ENCODE measurements at regions not wholly inside any gene's neighbourhood (a gene's known extent, or its start where the extent isn't known, plus 50 kb on each side); places are given as distances from the start of the nearest gene placed in this dataset.

- WGBS: 74% methylated on average over 7 of the region's 7 CpGs
- H3K18ac ChIP-seq (ENCODE audit: low read depth in 1 of 2, low read length in 2 of 2): no peak overlapping the region
- no peak overlapping the region for H4K91ac ChIP-seq (ENCODE audit: low read length)
- no peaks in the 10 kb centered on the region for H3K36me3 ChIP-seq (ENCODE audit: control insufficient read depth in 1 of 2, insufficient read depth in 2 of 2, low read depth in 1 of 2, low read length in 2 of 2)
- no peak overlapping the region for H3K4me2 ChIP-seq (ENCODE audit: low read length, poor library complexity, severe bottlenecking)
- no peak overlapping the region for H2AFZ ChIP-seq (ENCODE audit: low read depth, low read length)
- no peaks in the 10 kb centered on the region for H3K79me1 ChIP-seq (replicated peaks; ENCODE audit: low read length, poor library complexity, severe bottlenecking)
- H2BK120ac ChIP-seq (ENCODE audit: low read depth, low read length): no peak overlapping the region
- no peak overlapping the region for H2BK12ac ChIP-seq (ENCODE audit: low read length in 2 of 2)
- DNase-seq: no peak
- H3K4me3 ChIP-seq (ENCODE audit: insufficient read depth in 1 of 2, low read depth in 1 of 2, low read length in 2 of 2): no peak overlapping the region
- H4K8ac ChIP-seq (ENCODE audit: low read length): no peak overlapping the region
- H3K4me1 ChIP-seq (ENCODE audit: control insufficient read depth, insufficient read depth, low read depth, low read length): no peaks in the 10 kb centered on the region
- H3K23ac ChIP-seq (ENCODE audit: low read length in 2 of 2): no peak overlapping the region
- no peak overlapping the region for H3K27ac ChIP-seq (ENCODE audit: low read length, poor library complexity, severe bottlenecking)
- no peaks in the 10 kb centered on the region for H3K9me3 ChIP-seq (ENCODE audit: control insufficient read depth, low read length)
- H3K14ac ChIP-seq (ENCODE audit: low read length in 2 of 2): no peak overlapping the region
- H2BK15ac ChIP-seq (ENCODE audit: low read depth, poor library complexity, severe bottlenecking): no peak overlapping the region
- no peak overlapping the region for H3K4ac ChIP-seq (ENCODE audit: low read depth in 1 of 2, low read length in 2 of 2)
- no peak overlapping the region for H3K9ac ChIP-seq (ENCODE audit: low read length)
- H2BK5ac ChIP-seq (ENCODE audit: low read depth, low read length, poor library complexity, severe bottlenecking): no peak overlapping the region
- H2AK5ac ChIP-seq (ENCODE audit: low read length, severe bottlenecking): no peak overlapping the region
- H3K27me3 ChIP-seq (ENCODE audit: control insufficient read depth in 1 of 2, insufficient read depth in 1 of 2, low read length in 2 of 2): peaks cover 3 to 18% of the 10 kb centered on the region in 2 experiments
Observed at GRCh38 chr14:76304536-76305267, 71.2 kb upstream of the ESRRB start.

DNA sequence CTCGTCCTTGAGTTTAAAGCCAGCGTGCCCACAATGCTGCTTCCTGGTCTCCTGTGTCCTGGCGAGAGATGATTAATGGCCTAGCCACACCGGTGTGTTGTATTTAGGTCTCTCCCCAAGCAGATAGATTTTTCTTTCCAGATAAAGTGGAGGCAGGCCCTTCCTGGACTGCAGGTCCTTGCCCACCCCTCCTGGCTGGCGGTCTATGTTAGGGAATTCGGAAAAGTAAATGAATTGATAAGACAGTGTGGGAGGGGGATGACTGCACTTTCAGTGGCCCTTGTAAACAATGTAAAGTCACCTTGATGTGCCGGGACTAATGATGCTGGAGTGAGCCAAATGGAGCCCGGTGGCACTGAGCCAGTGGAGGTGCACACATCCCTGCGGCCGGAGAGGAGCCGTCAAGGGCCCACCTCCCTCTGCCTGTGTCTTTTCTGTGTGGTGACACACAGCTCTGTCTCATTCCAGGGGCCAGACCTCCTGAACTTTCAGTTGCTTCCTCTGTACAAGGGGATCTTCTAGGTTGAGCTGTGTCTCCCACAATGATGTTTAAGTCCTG, 70.6 kb upstream of the ESRRB start:
- Histone ChIP-seq H3K9me3 (ENCODE audit: control insufficient read depth, low read length) (no peaks in the 10 kb centered on the region), H4K8ac (ENCODE audit: low read length) (no peak overlapping the region)

DNA sequence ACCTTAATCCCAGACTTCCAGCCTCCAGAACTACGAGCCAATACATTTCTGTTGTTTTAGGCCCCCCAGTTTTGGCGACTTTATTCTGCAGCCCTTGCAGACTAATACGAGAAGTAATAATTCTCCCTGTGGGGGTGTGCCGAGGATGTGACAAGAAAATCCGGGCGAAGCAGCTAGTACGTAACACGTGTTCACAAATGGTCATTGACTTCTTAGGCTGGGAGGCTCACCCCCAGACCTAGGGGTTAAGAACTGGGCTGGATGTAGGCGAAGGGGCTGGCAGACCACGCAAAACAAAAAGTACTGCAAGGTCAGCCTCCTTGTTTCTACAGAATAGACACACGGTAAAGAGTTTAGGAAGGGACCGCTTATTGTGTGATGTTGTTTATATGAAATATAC, 69.8 kb upstream of the ESRRB start:
- 85% methylated on average over 12 of the region's 12 CpGs for WGBS
- no peak overlapping the region for H3K18ac ChIP-seq (ENCODE audit: low read depth in 1 of 2, low read length in 2 of 2)
- no peak overlapping the region for H2BK120ac ChIP-seq (ENCODE audit: low read depth, low read length)
- H3K9ac ChIP-seq (ENCODE audit: low read length): no peak overlapping the region
- no peak overlapping the region for H2BK15ac ChIP-seq (ENCODE audit: low read depth, poor library complexity, severe bottlenecking)
- no peak overlapping the region for H3K23ac ChIP-seq (ENCODE audit: low read length in 2 of 2)
- no peak overlapping the region for H3K27ac ChIP-seq (ENCODE audit: low read length, poor library complexity, severe bottlenecking)
- H3K9me3 ChIP-seq (ENCODE audit: control insufficient read depth, low read length): no peaks in the 10 kb centered on the region
- H3K27me3 ChIP-seq (ENCODE audit: control insufficient read depth in 1 of 2, insufficient read depth in 1 of 2, low read length in 2 of 2): peaks cover 17 to 32% of the 10 kb centered on the region in 2 experiments
- DNase-seq: no peak
- H4K8ac ChIP-seq (ENCODE audit: low read length): no peak overlapping the region
- H3K79me1 ChIP-seq (replicated peaks; ENCODE audit: low read length, poor library complexity, severe bottlenecking): no peaks in the 10 kb centered on the region
- no peak overlapping the region for H2BK5ac ChIP-seq (ENCODE audit: low read depth, low read length, poor library complexity, severe bottlenecking)
- H3K36me3 ChIP-seq (ENCODE audit: control insufficient read depth in 1 of 2, insufficient read depth in 2 of 2, low read depth in 1 of 2, low read length in 2 of 2): no peaks in the 10 kb centered on the region
- no peak overlapping the region for H3K4me2 ChIP-seq (ENCODE audit: low read length, poor library complexity, severe bottlenecking)
- H3K4me1 ChIP-seq (ENCODE audit: control insufficient read depth, insufficient read depth, low read depth, low read length): no peaks in the 10 kb centered on the region
- no peak overlapping the region for H2AK5ac ChIP-seq (ENCODE audit: low read length, severe bottlenecking)
- H2BK12ac ChIP-seq (ENCODE audit: low read length in 2 of 2): no peak overlapping the region
- no peak overlapping the region for H2AFZ ChIP-seq (ENCODE audit: low read depth, low read length)
- no peak overlapping the region for H4K91ac ChIP-seq (ENCODE audit: low read length)
- no peak overlapping the region for H3K14ac ChIP-seq (ENCODE audit: low read length in 2 of 2)
- no peak overlapping the region for H3K4me3 ChIP-seq (ENCODE audit: insufficient read depth in 1 of 2, low read depth in 1 of 2, low read length in 2 of 2)
- H3K4ac ChIP-seq (ENCODE audit: low read depth in 1 of 2, low read length in 2 of 2): no peak overlapping the region

More for the DNA sequence above, 70.6 kb upstream of the ESRRB start:
- H3K4ac ChIP-seq (ENCODE audit: low read depth in 1 of 2, low read length in 2 of 2): no peak overlapping the region
- H3K4me2 ChIP-seq (ENCODE audit: low read length, poor library complexity, severe bottlenecking): no peak overlapping the region
- H2BK12ac ChIP-seq (ENCODE audit: low read length in 2 of 2): no peak overlapping the region
- no peak overlapping the region for H2BK15ac ChIP-seq (ENCODE audit: low read depth, poor library complexity, severe bottlenecking)
- peaks cover 9 to 24% of the 10 kb centered on the region in 2 experiments for H3K27me3 ChIP-seq (ENCODE audit: control insufficient read depth in 1 of 2, insufficient read depth in 1 of 2, low read length in 2 of 2)
- WGBS: 83% methylated on average over 11 of the region's 11 CpGs
- no peak overlapping the region for H4K91ac ChIP-seq (ENCODE audit: low read length)
- no peak overlapping the region for H2BK120ac ChIP-seq (ENCODE audit: low read depth, low read length)
- no peak overlapping the region for H3K27ac ChIP-seq (ENCODE audit: low read length, poor library complexity, severe bottlenecking)
- no peak overlapping the region for H3K4me3 ChIP-seq (ENCODE audit: insufficient read depth in 1 of 2, low read depth in 1 of 2, low read length in 2 of 2)
- H3K36me3 ChIP-seq (ENCODE audit: control insufficient read depth in 1 of 2, insufficient read depth in 2 of 2, low read depth in 1 of 2, low read length in 2 of 2): no peaks in the 10 kb centered on the region
- no peak overlapping the region for H2AFZ ChIP-seq (ENCODE audit: low read depth, low read length)
- H3K4me1 ChIP-seq (ENCODE audit: control insufficient read depth, insufficient read depth, low read depth, low read length): no peaks in the 10 kb centered on the region
- no peak overlapping the region for H2AK5ac ChIP-seq (ENCODE audit: low read length, severe bottlenecking)
- no peaks in the 10 kb centered on the region for H3K79me1 ChIP-seq (replicated peaks; ENCODE audit: low read length, poor library complexity, severe bottlenecking)
- H2BK5ac ChIP-seq (ENCODE audit: low read depth, low read length, poor library complexity, severe bottlenecking): no peak overlapping the region
- no peak overlapping the region for H3K18ac ChIP-seq (ENCODE audit: low read depth in 1 of 2, low read length in 2 of 2)
- no peak for DNase-seq
- H3K14ac ChIP-seq (ENCODE audit: low read length in 2 of 2): no peak overlapping the region
- H3K23ac ChIP-seq (ENCODE audit: low read length in 2 of 2): no peak overlapping the region
- no peak overlapping the region for H3K9ac ChIP-seq (ENCODE audit: low read length)

DNA sequence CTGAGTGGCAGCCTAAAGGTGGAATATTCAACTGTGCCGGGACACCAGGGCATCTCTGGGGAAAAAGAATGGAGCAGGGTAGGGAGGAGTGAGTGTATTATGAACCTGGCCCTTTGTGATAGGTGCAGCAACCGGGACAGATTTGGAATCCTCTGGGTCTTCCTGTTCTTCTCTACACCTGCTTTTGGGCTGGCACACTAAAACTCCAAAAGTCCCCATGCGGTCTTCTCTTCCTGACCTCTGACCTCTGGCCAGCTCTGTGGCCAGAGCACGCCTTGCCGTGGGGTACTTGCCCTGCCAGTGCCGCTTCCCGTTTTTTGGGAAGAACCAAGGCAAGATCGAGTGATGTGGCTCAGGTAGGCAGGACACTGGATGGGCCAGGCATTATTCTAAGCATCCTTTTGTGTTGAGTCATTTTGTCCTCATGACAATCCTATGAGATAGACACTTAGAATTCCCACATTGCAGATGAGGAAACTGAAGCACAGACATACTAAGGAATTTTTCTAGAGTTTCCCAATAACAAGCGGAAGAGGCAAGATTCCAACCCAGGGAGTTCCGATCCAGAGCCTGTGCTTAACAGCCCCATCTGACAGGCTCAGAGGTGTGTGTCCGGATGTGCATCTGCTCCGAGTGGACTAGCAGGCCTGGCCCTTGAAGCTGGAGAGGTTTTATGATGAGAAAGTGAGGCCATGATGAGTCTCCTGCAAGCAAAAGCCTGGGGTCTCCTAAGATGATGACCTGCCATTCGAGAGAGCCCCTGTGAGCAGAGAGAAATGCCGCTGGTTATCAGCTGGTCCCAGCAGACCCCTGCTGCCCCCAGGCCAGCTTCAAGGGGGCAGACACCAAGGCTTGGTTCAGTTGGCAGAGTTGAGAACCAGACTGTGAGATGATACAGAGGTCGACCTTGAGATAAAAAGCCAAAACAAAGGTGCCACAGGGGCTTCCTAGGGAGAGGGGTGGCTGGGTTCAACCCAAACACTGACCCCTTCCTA, 67.9 kb upstream of the ESRRB start:
- no peak overlapping the region for H3K9ac ChIP-seq (ENCODE audit: low read length)
- H3K14ac ChIP-seq (ENCODE audit: low read length in 2 of 2): no peak overlapping the region
- H3K4me1 ChIP-seq (ENCODE audit: control insufficient read depth, insufficient read depth, low read depth, low read length): no peaks in the 10 kb centered on the region
- H3K27me3 ChIP-seq (ENCODE audit: control insufficient read depth in 1 of 2, insufficient read depth in 1 of 2, low read length in 2 of 2): peaks cover 27 to 47% of the 10 kb centered on the region in 2 experiments
- H3K9me3 ChIP-seq (ENCODE audit: control insufficient read depth, low read length): no peaks in the 10 kb centered on the region
- no peak overlapping the region for H3K23ac ChIP-seq (ENCODE audit: low read length in 2 of 2)
- H3K27ac ChIP-seq (ENCODE audit: low read length, poor library complexity, severe bottlenecking): no peak overlapping the region
- no peak overlapping the region for H3K18ac ChIP-seq (ENCODE audit: low read depth in 1 of 2, low read length in 2 of 2)
- H2AFZ ChIP-seq (ENCODE audit: low read depth, low read length): no peak overlapping the region
- H2BK15ac ChIP-seq (ENCODE audit: low read depth, poor library complexity, severe bottlenecking): no peak overlapping the region
- no peak overlapping the region for H2BK5ac ChIP-seq (ENCODE audit: low read depth, low read length, poor library complexity, severe bottlenecking)
- no peak overlapping the region for H2AK5ac ChIP-seq (ENCODE audit: low read length, severe bottlenecking)
- no peak overlapping the region for H4K8ac ChIP-seq (ENCODE audit: low read length)
- H2BK12ac ChIP-seq (ENCODE audit: low read length in 2 of 2): no peak overlapping the region
- WGBS: 86% methylated on average over 14 of the region's 15 CpGs
- H3K79me1 ChIP-seq (replicated peaks; ENCODE audit: low read length, poor library complexity, severe bottlenecking): no peaks in the 10 kb centered on the region
- H3K4ac ChIP-seq (ENCODE audit: low read depth in 1 of 2, low read length in 2 of 2): no peak overlapping the region
- no peak overlapping the region for H3K4me2 ChIP-seq (ENCODE audit: low read length, poor library complexity, severe bottlenecking)
- no peak for DNase-seq
- no peak overlapping the region for H2BK120ac ChIP-seq (ENCODE audit: low read depth, low read length)
- H3K36me3 ChIP-seq (ENCODE audit: control insufficient read depth in 1 of 2, insufficient read depth in 2 of 2, low read depth in 1 of 2, low read length in 2 of 2): no peaks in the 10 kb centered on the region
- no peak overlapping the region for H4K91ac ChIP-seq (ENCODE audit: low read length)
- no peak overlapping the region for H3K4me3 ChIP-seq (ENCODE audit: insufficient read depth in 1 of 2, low read depth in 1 of 2, low read length in 2 of 2)

Measured in mesenchymal stem cell (in vitro differentiated cells and primary cell).